Fibroblast of mammary gland (primary cell): ENCODE measurements at regions not wholly inside any gene's neighbourhood (a gene's known extent, or its start where the extent isn't known, plus 50 kb on each side); places are given as distances from the start of the nearest gene placed in this dataset.

Experiments used
- DNase-seq: peaks from one replicate; pipeline ENCODE4 v3.0.0-alpha.2; 2010; ENCODE audit warnings: low read depth
- H3K4me3 ChIP-seq: 2 replicates; pipeline ENCODE4 v1.5.1; 2011; ENCODE audit warnings: low read depth, mild to moderate bottlenecking, low read length, moderate library complexity; ENCODE audit not compliant: control insufficient read depth
- TF ChIP-seq, protein P1 (sequence below): conservative IDR thresholded peaks from 2 replicates; pipeline ENCODE4 v1.5.1; 2011; ENCODE audit warnings: low read depth, low read length, inconsistent platforms; ENCODE audit not compliant: control insufficient read depth, insufficient read depth

- TF ChIP-seq, protein P1, sequence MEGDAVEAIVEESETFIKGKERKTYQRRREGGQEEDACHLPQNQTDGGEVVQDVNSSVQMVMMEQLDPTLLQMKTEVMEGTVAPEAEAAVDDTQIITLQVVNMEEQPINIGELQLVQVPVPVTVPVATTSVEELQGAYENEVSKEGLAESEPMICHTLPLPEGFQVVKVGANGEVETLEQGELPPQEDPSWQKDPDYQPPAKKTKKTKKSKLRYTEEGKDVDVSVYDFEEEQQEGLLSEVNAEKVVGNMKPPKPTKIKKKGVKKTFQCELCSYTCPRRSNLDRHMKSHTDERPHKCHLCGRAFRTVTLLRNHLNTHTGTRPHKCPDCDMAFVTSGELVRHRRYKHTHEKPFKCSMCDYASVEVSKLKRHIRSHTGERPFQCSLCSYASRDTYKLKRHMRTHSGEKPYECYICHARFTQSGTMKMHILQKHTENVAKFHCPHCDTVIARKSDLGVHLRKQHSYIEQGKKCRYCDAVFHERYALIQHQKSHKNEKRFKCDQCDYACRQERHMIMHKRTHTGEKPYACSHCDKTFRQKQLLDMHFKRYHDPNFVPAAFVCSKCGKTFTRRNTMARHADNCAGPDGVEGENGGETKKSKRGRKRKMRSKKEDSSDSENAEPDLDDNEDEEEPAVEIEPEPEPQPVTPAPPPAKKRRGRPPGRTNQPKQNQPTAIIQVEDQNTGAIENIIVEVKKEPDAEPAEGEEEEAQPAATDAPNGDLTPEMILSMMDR: no peak
- no peak for DNase-seq
- no peak overlapping the region for H3K4me3 ChIP-seq
Measured at GRCh38 chr13:68636784-68637183, 1406.6 kb upstream of the PCDH9 start.

DNA sequence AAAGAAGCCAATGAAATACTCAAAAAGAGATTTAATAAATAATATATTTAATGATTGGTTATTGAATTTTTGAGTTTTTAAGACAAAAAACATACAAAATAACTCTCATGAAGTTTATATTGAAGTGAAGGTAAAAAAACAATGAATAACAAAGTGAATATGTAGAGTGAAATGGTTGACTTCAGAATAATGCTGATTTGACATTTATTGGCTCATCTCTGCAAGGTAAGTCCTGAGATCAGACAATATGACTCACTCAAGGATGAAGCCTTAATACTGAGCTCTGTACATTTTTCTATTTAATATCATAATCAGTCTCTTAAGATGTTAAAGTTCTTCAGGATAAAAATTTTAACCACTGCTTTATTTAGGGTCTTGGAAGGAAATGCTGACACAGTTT lies 1398.9 kb upstream of the PCDH9 start:
- DNase-seq: no peak
- TF ChIP-seq, protein P1: no peak
- H3K4me3 ChIP-seq: no peak overlapping the region

DNA sequence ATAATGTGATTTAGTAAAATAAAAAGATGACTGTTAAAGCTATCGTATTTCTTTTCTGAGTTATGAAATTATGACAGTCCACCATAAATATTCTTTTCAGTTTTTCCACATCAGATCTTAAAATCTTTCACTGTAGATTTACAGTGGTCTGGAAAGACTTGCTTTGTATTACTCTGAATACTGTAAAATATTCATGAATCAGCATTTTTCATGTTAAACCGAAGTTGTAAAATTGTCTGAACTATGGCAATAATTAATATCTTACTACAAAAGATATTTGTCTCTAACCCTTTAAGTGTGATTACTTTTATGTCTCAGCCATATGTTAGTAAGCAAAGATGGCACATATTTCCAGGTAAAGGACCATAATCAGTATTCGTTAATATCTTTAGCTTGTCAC lies 1397.2 kb upstream of the PCDH9 start:
- no peak overlapping the region for H3K4me3 ChIP-seq
- TF ChIP-seq, protein P1: no peak
- DNase-seq: no peak

DNA sequence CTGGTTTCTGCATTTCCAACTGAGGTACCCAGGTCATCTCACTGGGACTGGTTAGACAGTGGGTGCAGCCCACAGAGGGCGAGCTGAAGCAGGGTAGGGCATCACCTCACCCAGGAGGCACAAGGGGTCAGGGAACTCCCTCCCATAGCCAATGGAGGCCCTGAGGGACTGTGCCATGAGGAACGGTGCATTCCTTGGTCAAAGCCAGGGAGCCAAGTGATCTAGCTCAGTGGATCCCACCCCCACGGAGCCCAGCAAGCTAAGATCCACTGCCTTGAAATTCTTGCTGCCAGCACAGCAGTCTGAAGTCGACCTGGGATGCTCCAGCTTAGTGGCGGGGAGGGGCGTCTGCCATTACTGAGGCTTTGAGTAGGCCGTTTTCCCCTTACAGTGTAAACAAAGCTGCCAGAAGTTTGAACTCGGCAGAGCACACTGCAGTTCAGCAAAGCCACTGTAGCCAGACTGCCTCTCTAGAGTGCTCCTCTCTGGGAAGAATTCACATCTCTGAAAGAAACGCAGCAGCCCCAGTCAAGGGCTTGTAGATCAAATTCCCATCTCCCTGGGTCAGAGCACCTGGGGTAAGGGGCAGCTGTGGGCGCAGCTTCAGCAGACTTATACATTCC lies 1386.6 kb upstream of the PCDH9 start:
- TF ChIP-seq, protein P1: no peak
- no peak overlapping the region for H3K4me3 ChIP-seq
- DNase-seq: no peak

- TF ChIP-seq, protein P1: no peak
- DNase-seq: no peak
- H3K4me3 ChIP-seq: no peak overlapping the region
Measured at GRCh38 chr13:68609661-68610060, 1379.5 kb upstream of the PCDH9 start.

DNA sequence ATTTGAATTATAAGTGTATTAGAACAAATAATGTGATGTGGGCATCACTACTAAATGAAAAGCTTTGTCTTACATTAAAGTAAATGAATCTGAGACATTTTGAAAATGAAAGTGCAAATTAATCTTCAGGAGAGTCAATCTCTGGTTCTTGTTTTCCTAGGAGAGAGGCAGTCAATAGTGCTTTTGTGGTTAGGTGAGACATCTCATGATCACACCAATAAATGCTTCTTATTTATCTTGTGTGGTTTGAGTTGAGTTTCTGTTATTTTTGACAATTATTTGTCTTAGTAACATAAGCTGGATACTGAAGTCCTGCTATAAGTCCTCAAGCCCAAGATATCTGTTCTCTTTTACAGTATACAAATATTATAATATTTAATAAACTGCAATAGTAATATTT lies 1378.0 kb upstream of the PCDH9 start:
- TF ChIP-seq, protein P1: no peak
- no peak overlapping the region for H3K4me3 ChIP-seq
- DNase-seq: no peak

- no peak for DNase-seq
- TF ChIP-seq, protein P1: no peak
- H3K4me3 ChIP-seq: no peak overlapping the region
Measured at GRCh38 chr13:68597641-68598040, 1367.5 kb upstream of the PCDH9 start.
